Aorta (tissue), 5 donors: ENCODE measurements at regions not wholly inside any gene's neighbourhood (a gene's known extent, or its start where the extent isn't known, plus 50 kb on each side); places are given as distances from the start of the nearest gene placed in this dataset.
A peak's percentile ranks its signal among the peaks of the same experiment; 100 is the strongest.

Experiments used
- ATAC-seq: fragments of 200-7000 bp; cut with Tn5 transposase; one replicate; pipeline ENCODE4 v1.9.1; 2022; ENCODE audit warnings: moderate library complexity; ENCODE audit not compliant: low FRiP score
- DNase-seq, 2 donors: peaks; one replicate each; pipeline ENCODE4 v3.0.0-alpha.2; 2020
- H3K27ac ChIP-seq, 2 donors: one replicate each; pipeline ENCODE4 v1.5.1; 2013; ENCODE audit warnings: low read length in 2 of 2, mild to moderate bottlenecking in 2 of 2, moderate library complexity in 2 of 2, control low read depth in 1 of 2, inconsistent platforms in 1 of 2, low read depth in 1 of 2
- H3K27me3 ChIP-seq, 2 donors: one replicate each; pipeline ENCODE4 v1.6.1; 2013; ENCODE audit warnings: control low read depth in 1 of 2, low read length in 1 of 2, mild to moderate bottlenecking in 1 of 2, moderate library complexity in 1 of 2; ENCODE audit not compliant: insufficient read depth in 2 of 2, control insufficient read depth in 1 of 2
- H3K36me3 ChIP-seq, 2 donors: one replicate each; pipeline ENCODE4 v1.6.1; 2013; ENCODE audit warnings: control low read depth in 1 of 2, low read length in 1 of 2, mild to moderate bottlenecking in 1 of 2; ENCODE audit not compliant: insufficient read depth in 2 of 2, control insufficient read depth in 1 of 2
- H3K4me1 ChIP-seq, 2 donors: one replicate each; pipeline ENCODE4 v1.6.1; 2013; ENCODE audit warnings: low read length in 2 of 2, control low read depth in 1 of 2, mild to moderate bottlenecking in 1 of 2, moderate library complexity in 1 of 2; ENCODE audit not compliant: insufficient read depth in 2 of 2, control insufficient read depth in 1 of 2
- H3K4me3 ChIP-seq, 2 donors: one replicate each; pipeline ENCODE4 v1.5.1; 2013; ENCODE audit warnings: low read length in 2 of 2, control low read depth in 1 of 2, mild to moderate bottlenecking in 1 of 2
- H3K9me3 ChIP-seq: one replicate; pipeline ENCODE4 v1.6.1; 2013; ENCODE audit warnings: mild to moderate bottlenecking, low read length; ENCODE audit not compliant: control insufficient read depth
- WGBS, 2 donors: extraction: QIAGEN DNeasy Blood & Tissue Kit; methylation state at CpG; one replicate each; pipeline ENCODE4 v1.1.7; 2013; 5-methylcytosine and 5-hydroxymethylcytosine counted together
- intact Hi-C, 2 donors: fragments of 100-400 bp; cut with DNase I; formaldehyde crosslinking; loops; one replicate each; pipeline versions ENCODE4 v1.14.2 to v1.15.0; 2022
- donor health status: healthy with polysubstance abuse.
- donor health status: Bipolar disorder and iron deficiency.
- donor health status: DM: no; HTN: no; CAD: no.
- donor health status: DM: no; HTN: no; CAD: no.
- donor health status: DM: yes; HTN: yes; CAD: no.

GRCh38 chr7:84820481-84820880, 366.4 kb downstream of the SEMA3D start:
- ATAC-seq (no peak), DNase-seq (no peak)
- Histone ChIP-seq H3K36me3 (no peaks in the 10 kb centered on the region), H3K4me1 (no peaks in the 10 kb centered on the region), H3K4me3 (no peak overlapping the region), H3K27me3 (no peaks in the 10 kb centered on the region), H3K27ac (no peak overlapping the region), H3K9me3 (no peaks in the 10 kb centered on the region)
- WGBS, 2 donors, result 44 to 45% methylated on average over 2 of the region's 2 CpGs
- intact Hi-C loops, result no loop called here

GRCh38 chr7:84817016-84817415, 369.8 kb downstream of the SEMA3D start:
- H3K27me3 ChIP-seq, result no peaks in the 10 kb centered on the region
- intact Hi-C loops, result loop anchor here in 1 of 2 donors (10.0 kb wide), 1 partner anchor 282 kb away; no protein-coding TSS in a partner anchor
- no peak overlapping the region for H3K4me3 ChIP-seq
- no peak for DNase-seq
- no peaks in the 10 kb centered on the region for H3K4me1 ChIP-seq
- H3K27ac ChIP-seq, result no peak overlapping the region
- no peak for ATAC-seq
- no peaks in the 10 kb centered on the region for H3K9me3 ChIP-seq
- no peaks in the 10 kb centered on the region for H3K36me3 ChIP-seq
- 93 to 98% methylated on average over 1 of the region's 1 CpG for WGBS, 2 donors

GRCh38 chr7:84813376-84813775, 373.5 kb downstream of the SEMA3D start:
- no peak overlapping the region for H3K27ac ChIP-seq
- H3K36me3 ChIP-seq, result no peaks in the 10 kb centered on the region
- no peaks in the 10 kb centered on the region for H3K4me1 ChIP-seq
- 97 to 98% methylated on average over 2 of the region's 2 CpGs for WGBS, 2 donors
- no peak overlapping the region for H3K4me3 ChIP-seq
- ATAC-seq (no peak), DNase-seq (no peak)
- no peaks in the 10 kb centered on the region for H3K27me3 ChIP-seq
- intact Hi-C loops, result loop anchor here in 1 of 2 donors (10.0 kb wide), 1 partner anchor 279 kb away; no protein-coding TSS in a partner anchor
- no peaks in the 10 kb centered on the region for H3K9me3 ChIP-seq

- Histone ChIP-seq H3K27ac (peak overlapping the region in 1 of 2 donors; percentile 28), H3K4me1 (no peaks in the 10 kb centered on the region), H3K27me3 (no peaks in the 10 kb centered on the region), H3K9me3 (no peaks in the 10 kb centered on the region), H3K36me3 (no peaks in the 10 kb centered on the region), H3K4me3 (no peak overlapping the region)
- 0 to 6% methylated on average over 2 of the region's 2 CpGs for WGBS, 2 donors
- ATAC-seq (no peak), DNase-seq (no peak)
- intact Hi-C loops, result loop anchor here in 1 of 2 donors (10.0 kb wide), 1 partner anchor 277 kb away; no protein-coding TSS in a partner anchor
Observed at GRCh38 chr7:84812021-84812420, 374.8 kb downstream of the SEMA3D start.

DNA sequence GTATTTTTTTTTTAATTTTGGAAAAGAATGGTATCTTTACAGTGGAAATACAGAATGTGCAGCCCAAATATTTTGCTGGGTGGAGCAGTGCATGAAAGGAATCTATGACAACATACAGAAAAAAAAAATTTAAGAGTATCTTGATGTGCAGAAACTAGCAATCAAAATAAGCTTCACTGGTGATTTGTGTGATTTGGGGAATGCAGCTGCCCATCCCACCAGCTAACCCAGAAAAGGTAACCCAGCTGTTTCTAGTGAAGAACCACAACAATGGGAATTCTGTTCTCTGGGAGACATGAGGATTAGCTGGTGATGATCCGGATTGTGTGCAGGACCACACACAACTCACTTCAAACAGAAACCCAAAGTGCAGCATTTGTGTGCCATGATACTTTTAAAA, 375.5 kb downstream of the SEMA3D start:
- DNase-seq (no peak), ATAC-seq (no peak)
- H3K27ac ChIP-seq, result peak overlapping the region; percentile 28 to 71
- no peaks in the 10 kb centered on the region for H3K27me3 ChIP-seq
- H3K4me1 ChIP-seq, result no peaks in the 10 kb centered on the region
- no peak overlapping the region for H3K4me3 ChIP-seq
- no peaks in the 10 kb centered on the region for H3K9me3 ChIP-seq
- WGBS, 2 donors, result 14 to 22% methylated on average over 1 of the region's 1 CpG
- no peaks in the 10 kb centered on the region for H3K36me3 ChIP-seq
- intact Hi-C loops, result loop anchor here in 1 of 2 donors (10.0 kb wide), 1 partner anchor 277 kb away; no protein-coding TSS in a partner anchor

GRCh38 chr7:84809877-84810276, 377.0 kb downstream of the SEMA3D start:
- H3K27me3 ChIP-seq, result no peaks in the 10 kb centered on the region
- H3K9me3 ChIP-seq, result no peaks in the 10 kb centered on the region
- no peak overlapping the region for H3K4me3 ChIP-seq
- 11 to 20% methylated on average over 1 of the region's 1 CpG for WGBS, 2 donors
- intact Hi-C loops, result loop anchor here (10.0 kb wide), 2 partner anchors 75 to 275 kb away; no protein-coding TSS in a partner anchor
- no peaks in the 10 kb centered on the region for H3K36me3 ChIP-seq
- H3K4me1 ChIP-seq, result no peaks in the 10 kb centered on the region
- DNase-seq (no peak), ATAC-seq (no peak)
- H3K27ac ChIP-seq, result peak overlapping the region; percentile 5 to 57

- Histone ChIP-seq H3K4me1 (no peaks in the 10 kb centered on the region), H3K4me3 (no peak overlapping the region), H3K9me3 (no peaks in the 10 kb centered on the region), H3K27ac (no peak overlapping the region), H3K36me3 (no peaks in the 10 kb centered on the region), H3K27me3 (no peaks in the 10 kb centered on the region)
- 94 to 95% methylated on average over 3 of the region's 3 CpGs for WGBS, 2 donors
- DNase-seq (no peak), ATAC-seq (no peak)
- intact Hi-C loops, result loop anchor here in 1 of 2 donors (10.0 kb wide), 1 partner anchor 69 kb away; no protein-coding TSS in a partner anchor
Observed at GRCh38 chr7:84803979-84804378, 382.9 kb downstream of the SEMA3D start.

DNA sequence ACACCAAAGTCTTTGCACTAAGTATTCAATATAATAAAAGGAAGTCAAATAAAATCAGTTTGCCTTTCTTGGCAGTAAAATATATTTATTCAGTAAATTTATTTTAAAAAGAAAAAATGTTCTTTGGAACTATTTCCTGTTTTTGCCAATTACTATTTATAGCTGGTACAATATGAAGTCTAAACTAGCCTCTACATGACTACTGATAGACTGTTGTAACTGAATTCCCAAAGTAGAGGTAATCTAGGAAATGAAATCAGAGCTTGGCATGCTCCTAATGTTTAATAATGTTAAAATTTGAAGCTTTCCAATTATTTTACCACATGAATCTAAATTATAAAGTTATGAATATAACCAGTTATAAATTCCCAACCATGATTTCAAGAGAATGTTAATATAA, 385.5 kb downstream of the SEMA3D start:
- Histone ChIP-seq H3K4me1 (no peaks in the 10 kb centered on the region), H3K27me3 (no peaks in the 10 kb centered on the region), H3K4me3 (no peak overlapping the region), H3K27ac (no peak overlapping the region), H3K36me3 (no peaks in the 10 kb centered on the region), H3K9me3 (no peaks in the 10 kb centered on the region)
- intact Hi-C loops, result loop anchor here in 1 of 2 donors (10.0 kb wide), 1 partner anchor 67 kb away; no protein-coding TSS in a partner anchor
- DNase-seq (no peak), ATAC-seq (no peak)

GRCh38 chr7:84800846-84801245, 386.0 kb downstream of the SEMA3D start:
- DNase-seq (no peak), ATAC-seq (no peak)
- Histone ChIP-seq H3K27me3 (no peaks in the 10 kb centered on the region), H3K4me1 (no peaks in the 10 kb centered on the region), H3K4me3 (no peak overlapping the region), H3K27ac (no peak overlapping the region), H3K9me3 (no peaks in the 10 kb centered on the region), H3K36me3 (no peaks in the 10 kb centered on the region)
- intact Hi-C loops, result loop anchor here in 1 of 2 donors (10.0 kb wide), 1 partner anchor 66 kb away; no protein-coding TSS in a partner anchor
- WGBS, 2 donors, result 98 to 100% methylated on average over 1 of the region's 1 CpG
